ENCODE measurements at regions not wholly inside any gene's neighbourhood (a gene's known extent, or its start where the extent isn't known, plus 50 kb on each side); places are given as distances from the start of the nearest gene placed in this dataset.

DNA sequence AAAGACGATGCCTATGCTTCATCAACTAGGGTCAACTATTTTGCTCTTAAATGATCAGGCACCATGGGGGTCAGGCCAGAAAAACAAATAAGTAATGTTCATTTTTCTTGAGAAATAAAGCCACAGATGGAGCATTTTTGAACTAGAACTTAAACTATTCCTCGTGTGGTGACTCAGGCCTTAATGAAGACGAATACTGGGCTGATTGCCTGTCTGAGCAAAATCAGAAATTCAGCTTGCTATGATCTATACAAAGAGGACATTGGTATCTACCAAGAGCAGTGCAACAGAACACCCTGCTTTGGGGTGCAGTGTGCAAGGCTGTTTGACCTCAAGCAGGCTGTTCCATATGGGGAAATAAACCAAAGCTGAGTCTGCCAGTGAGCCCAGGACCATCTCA lies 176.0 kb downstream of the NRP2 start (continued):
- TF ChIP-seq, protein P1, sequence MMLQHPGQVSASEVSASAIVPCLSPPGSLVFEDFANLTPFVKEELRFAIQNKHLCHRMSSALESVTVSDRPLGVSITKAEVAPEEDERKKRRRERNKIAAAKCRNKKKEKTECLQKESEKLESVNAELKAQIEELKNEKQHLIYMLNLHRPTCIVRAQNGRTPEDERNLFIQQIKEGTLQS (IDR thresholded peaks at IDR 0.05) = no peak
- TF ChIP-seq EGR1 (IDR thresholded peaks at IDR 0.05; ENCODE audit: low read depth) = no peak
- no peak for TF ChIP-seq JUND (IDR thresholded peaks at IDR 0.05)

DNA sequence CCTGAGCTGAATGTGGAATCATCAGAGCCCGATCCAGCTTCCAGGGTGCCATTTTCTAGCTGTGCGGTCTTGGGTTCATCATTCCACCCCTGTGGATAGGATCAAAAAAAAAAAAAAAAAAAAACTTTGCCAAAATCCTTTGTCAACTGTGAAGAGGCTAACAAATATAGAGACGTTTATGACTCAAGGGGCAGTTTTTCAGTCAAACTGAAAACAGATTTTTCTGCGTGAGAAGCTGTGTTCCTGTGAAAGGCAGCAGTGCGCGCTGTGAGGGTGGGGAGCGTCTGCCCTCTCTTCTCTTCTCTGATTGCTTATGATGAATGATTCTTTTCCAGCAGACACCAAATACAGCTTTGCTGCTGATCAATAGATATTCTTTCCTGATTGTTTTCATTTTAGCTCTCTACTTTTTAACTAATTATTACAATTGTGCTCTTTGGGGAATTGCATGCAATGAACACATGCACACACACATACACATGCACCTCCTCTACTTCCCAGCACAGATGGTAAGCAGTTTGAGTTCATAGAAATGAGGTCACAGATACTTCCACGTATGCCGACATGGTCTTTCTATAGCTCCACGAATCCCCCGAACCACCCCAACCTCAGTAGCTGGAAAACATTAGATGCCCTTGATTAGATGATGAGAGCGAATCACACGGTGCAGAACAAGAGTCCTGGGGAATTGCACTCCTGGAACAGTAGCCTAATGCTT lies 175.4 kb downstream of the NRP2 start:
- Histone ChIP-seq H2AFZ (ENCODE audit: low read depth, low read length, poor library complexity, severe bottlenecking) (no peak overlapping the region), H3K79me2 (ENCODE audit: insufficient read depth, low read length) (no peaks in the 10 kb centered on the region), H3K9me2 (ENCODE audit: insufficient read depth) (no peaks in the 10 kb centered on the region), H3K27me3 (ENCODE audit: insufficient read depth, low read length) (peaks cover 3% of the 10 kb centered on the region; the same call in 1 of the 2 replicates), H4K20me1 (ENCODE audit: insufficient read depth) (no peaks in the 10 kb centered on the region), H3K9me3 (ENCODE audit: control insufficient read depth in 1 of 2, insufficient read depth in 1 of 2, low read depth in 1 of 2, low read length in 2 of 2) (no peaks in the 10 kb centered on the region), H3K4me1 (ENCODE audit: control insufficient read depth in 1 of 2, insufficient read depth in 2 of 2, low read length in 2 of 2) (no peaks in the 10 kb centered on the region), H3K9ac (ENCODE audit: low read length) (no peak overlapping the region), H3K4me2 (ENCODE audit: low read length) (no peak overlapping the region), H3K36me3 (ENCODE audit: control insufficient read depth in 1 of 2, insufficient read depth in 2 of 2, low read length in 2 of 2) (no peaks in the 10 kb centered on the region), H3K4me3 (replicated peaks in 1 of 2; ENCODE audit: low read depth in 1 of 2, low read length in 2 of 2) (no peak overlapping the region), H3K27ac (ENCODE audit: low read depth, low read length) (no peak overlapping the region)
- TF ChIP-seq, protein P2, sequence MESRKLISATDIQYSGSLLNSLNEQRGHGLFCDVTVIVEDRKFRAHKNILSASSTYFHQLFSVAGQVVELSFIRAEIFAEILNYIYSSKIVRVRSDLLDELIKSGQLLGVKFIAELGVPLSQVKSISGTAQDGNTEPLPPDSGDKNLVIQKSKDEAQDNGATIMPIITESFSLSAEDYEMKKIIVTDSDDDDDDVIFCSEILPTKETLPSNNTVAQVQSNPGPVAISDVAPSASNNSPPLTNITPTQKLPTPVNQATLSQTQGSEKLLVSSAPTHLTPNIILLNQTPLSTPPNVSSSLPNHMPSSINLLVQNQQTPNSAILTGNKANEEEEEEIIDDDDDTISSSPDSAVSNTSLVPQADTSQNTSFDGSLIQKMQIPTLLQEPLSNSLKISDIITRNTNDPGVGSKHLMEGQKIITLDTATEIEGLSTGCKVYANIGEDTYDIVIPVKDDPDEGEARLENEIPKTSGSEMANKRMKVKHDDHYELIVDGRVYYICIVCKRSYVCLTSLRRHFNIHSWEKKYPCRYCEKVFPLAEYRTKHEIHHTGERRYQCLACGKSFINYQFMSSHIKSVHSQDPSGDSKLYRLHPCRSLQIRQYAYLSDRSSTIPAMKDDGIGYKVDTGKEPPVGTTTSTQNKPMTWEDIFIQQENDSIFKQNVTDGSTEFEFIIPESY (IDR thresholded peaks at IDR 0.05; ENCODE audit: extremely low read depth, insufficient replicate concordance, low read length) = no peak
- TF ChIP-seq SRF (IDR thresholded peaks at IDR 0.05; ENCODE audit: low read depth) (no peak), EZH2phosphoT487 (IDR thresholded peaks at IDR 0.05; ENCODE audit: borderline replicate concordance) (no peak)
- TF ChIP-seq, protein P3, sequence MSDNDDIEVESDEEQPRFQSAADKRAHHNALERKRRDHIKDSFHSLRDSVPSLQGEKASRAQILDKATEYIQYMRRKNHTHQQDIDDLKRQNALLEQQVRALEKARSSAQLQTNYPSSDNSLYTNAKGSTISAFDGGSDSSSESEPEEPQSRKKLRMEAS (IDR thresholded peaks at IDR 0.05) = no peak
- BruUV-seq (replicated peaks) = no TSS peak
- POLR2A ChIA-PET = no interaction called here
- CTCF ChIA-PET = no interaction called here
- intact Hi-C loops (cut with micrococcal nuclease) = no loop called here
- RAD21 ChIA-PET (ENCODE audit: low non-redundant PET in 1 of 2, low total read pairs in 2 of 2, uncharacterized antibody in 2 of 2, unreplicated experiment in 2 of 2) = no interaction called here
- no peak for DNase-seq (ENCODE audit: low read depth, low spot score)
- ATAC-seq = no peak

Measured in HCT116 (cell line).